Liver (tissue), 8 donors: ENCODE measurements at regions not wholly inside any gene's neighbourhood (a gene's known extent, or its start where the extent isn't known, plus 50 kb on each side); places are given as distances from the start of the nearest gene placed in this dataset.

Source experiments
- DNase-seq: peaks from one replicate; pipeline ENCODE4 v3.0.0-alpha.2; 2017; ENCODE audit warnings: low spot score
- H3K27ac ChIP-seq, 2 donors: one replicate each; pipeline ENCODE4 v1.7.0; 2013; ENCODE audit warnings: inconsistent platforms in 2 of 2, low read length in 2 of 2, control low read depth in 1 of 2, low read depth in 1 of 2, mild to moderate bottlenecking in 1 of 2
- H3K27me3 ChIP-seq, 4 donors: one replicate each; pipeline versions ENCODE4 v1.6.1 to v1.7.0; 2013; ENCODE audit warnings: low read length in 3 of 4, inconsistent platforms in 1 of 4, mild to moderate bottlenecking in 1 of 4, moderate library complexity in 1 of 4; ENCODE audit not compliant: control insufficient read depth in 4 of 4, insufficient read depth in 4 of 4
- H3K36me3 ChIP-seq, 4 donors: one replicate each; pipeline versions ENCODE4 v1.6.1 to v1.7.0; 2013; ENCODE audit warnings: low read length in 3 of 4, mild to moderate bottlenecking in 3 of 4, low read depth in 1 of 4, moderate library complexity in 1 of 4; ENCODE audit not compliant: control insufficient read depth in 4 of 4, insufficient read depth in 3 of 4
- H3K4me1 ChIP-seq, 4 donors: one replicate each; pipeline versions ENCODE4 v1.6.1 to v1.7.0; 2013; ENCODE audit warnings: low read length in 3 of 4, mild to moderate bottlenecking in 3 of 4, moderate library complexity in 1 of 4; ENCODE audit not compliant: control insufficient read depth in 4 of 4, insufficient read depth in 4 of 4
- H3K4me3 ChIP-seq, 3 donors: one replicate each; pipeline versions ENCODE4 v1.6.1 to v1.7.0; 2013; ENCODE audit warnings: low read length in 3 of 3, control low read depth in 1 of 3, low read depth in 1 of 3, mild to moderate bottlenecking in 1 of 3
- H3K9ac ChIP-seq, 2 donors: one replicate each; pipeline ENCODE4 v1.7.0; 2013; ENCODE audit warnings: low read length in 2 of 2, mild to moderate bottlenecking in 2 of 2, moderate library complexity in 2 of 2, control low read depth in 1 of 2, low read depth in 1 of 2
- H3K9me3 ChIP-seq, 4 donors: one replicate each; pipeline versions ENCODE4 v1.6.1 to v1.7.0; 2013; ENCODE audit warnings: low read length in 3 of 4; ENCODE audit not compliant: control insufficient read depth in 4 of 4
- CTCF ChIP-seq: fragments of 150-350 bp; IDR thresholded peaks from 2 replicates; pipeline ENCODE4 v1.5.1; 2017; ENCODE audit warnings: improper control_type of control experiment, low read depth, low read length; ENCODE audit not compliant: missing input control
- EGR1 ChIP-seq, 2 donors: IDR thresholded peaks; 2 replicates each; pipeline ENCODE4 v1.6.1; 2016 to 2018; ENCODE audit warnings: antibody characterized with exemption in 2 of 2, low read depth in 2 of 2
- FOXA1 ChIP-seq: IDR thresholded peaks from 2 replicates; pipeline ENCODE4 v1.6.1; 2016; ENCODE audit warnings: antibody characterized with exemption
- FOXA2 ChIP-seq: IDR thresholded peaks from 2 replicates; pipeline ENCODE4 v1.6.1; 2016; ENCODE audit warnings: antibody characterized with exemption
- GABPA ChIP-seq, 2 donors: IDR thresholded peaks in 1 of 2; conservative IDR thresholded peaks in 1 of 2; 2 replicates each; pipeline ENCODE4 v1.6.1; 2016; ENCODE audit warnings: antibody characterized with exemption in 2 of 2, mild to moderate bottlenecking in 1 of 2, moderate library complexity in 1 of 2
- HNF4A ChIP-seq, 2 donors: conservative IDR thresholded peaks; 2 replicates each; pipeline ENCODE4 v1.6.1; 2016; ENCODE audit warnings: antibody characterized with exemption in 2 of 2, mild to moderate bottlenecking in 2 of 2
- HNF4G ChIP-seq: IDR thresholded peaks from 2 replicates; pipeline ENCODE4 v1.6.1; 2016; ENCODE audit warnings: antibody characterized with exemption
- JUND ChIP-seq, 2 donors: IDR thresholded peaks; 2 replicates each; pipeline ENCODE4 v1.6.1; 2016; ENCODE audit warnings: antibody characterized with exemption in 2 of 2
- NR2F2 ChIP-seq: IDR thresholded peaks from 2 replicates; pipeline ENCODE4 v1.6.1; 2016; ENCODE audit warnings: antibody characterized with exemption
- RAD21 ChIP-seq, 2 donors: IDR thresholded peaks; 2 replicates each; pipeline ENCODE4 v1.6.1; 2016; ENCODE audit warnings: antibody characterized with exemption in 2 of 2, mild to moderate bottlenecking in 2 of 2
- REST ChIP-seq: IDR thresholded peaks from 2 replicates; pipeline ENCODE4 v1.6.1; 2016; ENCODE audit warnings: antibody characterized with exemption, mild to moderate bottlenecking
- RXRA ChIP-seq, 2 donors: IDR thresholded peaks; 2 replicates each; pipeline ENCODE4 v1.6.1; 2017 to 2018; ENCODE audit warnings: antibody characterized with exemption in 2 of 2, mild to moderate bottlenecking in 1 of 2
- SP1 ChIP-seq: IDR thresholded peaks from 2 replicates; pipeline ENCODE4 v1.6.1; 2018; ENCODE audit warnings: antibody characterized with exemption, mild to moderate bottlenecking
- TAF1 ChIP-seq: conservative IDR thresholded peaks from 2 replicates; pipeline ENCODE4 v1.6.1; 2016; ENCODE audit warnings: antibody characterized with exemption, mild to moderate bottlenecking
- YY1 ChIP-seq: IDR thresholded peaks from 2 replicates; pipeline ENCODE4 v1.6.1; 2016; ENCODE audit warnings: antibody characterized with exemption, mild to moderate bottlenecking
- ZBTB33 ChIP-seq: IDR thresholded peaks from 2 replicates; pipeline ENCODE4 v1.6.1; 2016; ENCODE audit warnings: antibody characterized with exemption
- WGBS: extraction: QIAGEN DNeasy Blood & Tissue Kit; methylation state at CpG from one replicate; pipeline ENCODE4 v1.1.7; 2013; 5-methylcytosine and 5-hydroxymethylcytosine counted together
- TF ChIP-seq, protein P1 (sequence below): IDR thresholded peaks from 2 replicates; pipeline ENCODE4 v1.6.1; 2016; ENCODE audit warnings: antibody characterized with exemption
- TF ChIP-seq, protein P2 (sequence below): IDR thresholded peaks from 2 replicates; pipeline ENCODE4 v1.6.1; 2016; ENCODE audit warnings: antibody characterized with exemption
- donor health status: healthy.
- donor health status: healthy.
- donor health status: healthy.
- donor health status: healthy.
- donor health status: healthy.

- Histone ChIP-seq H3K4me3 (no peak overlapping the region), H3K4me1 (no peaks in the 10 kb centered on the region), H3K9ac (no peak overlapping the region), H3K9me3 (no peaks in the 10 kb centered on the region), H3K36me3 (no peaks in the 10 kb centered on the region), H3K27me3 (no peaks in the 10 kb centered on the region), H3K27ac (no peak overlapping the region)
- no peak for TF ChIP-seq HNF4G
- TF ChIP-seq EGR1 (IDR thresholded peaks at IDR 0.05; ENCODE audit: low read depth in 2 of 2) = no peak
- TF ChIP-seq, protein P1, sequence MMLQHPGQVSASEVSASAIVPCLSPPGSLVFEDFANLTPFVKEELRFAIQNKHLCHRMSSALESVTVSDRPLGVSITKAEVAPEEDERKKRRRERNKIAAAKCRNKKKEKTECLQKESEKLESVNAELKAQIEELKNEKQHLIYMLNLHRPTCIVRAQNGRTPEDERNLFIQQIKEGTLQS = no peak
- no peak for TF ChIP-seq RXRA (IDR thresholded peaks at IDR 0.05)
- TF ChIP-seq FOXA1 = no peak
- no peak for TF ChIP-seq YY1
- no peak for TF ChIP-seq CTCF
- no peak for TF ChIP-seq JUND (IDR thresholded peaks at IDR 0.05)
- no peak for TF ChIP-seq GABPA (IDR thresholded peaks at IDR 0.05 in 1 of 2, conservative IDR thresholded peaks at IDR 0.05 in 1 of 2)
- TF ChIP-seq, protein P2, sequence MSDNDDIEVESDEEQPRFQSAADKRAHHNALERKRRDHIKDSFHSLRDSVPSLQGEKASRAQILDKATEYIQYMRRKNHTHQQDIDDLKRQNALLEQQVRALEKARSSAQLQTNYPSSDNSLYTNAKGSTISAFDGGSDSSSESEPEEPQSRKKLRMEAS = no peak
- no peak for TF ChIP-seq SP1
- TF ChIP-seq NR2F2 = no peak
- no peak for TF ChIP-seq ZBTB33
- no peak for TF ChIP-seq HNF4A (conservative IDR thresholded peaks at IDR 0.05)
- no peak for TF ChIP-seq TAF1
- no peak for TF ChIP-seq RAD21 (IDR thresholded peaks at IDR 0.05)
- no peak for DNase-seq
- WGBS = 84% methylated on average over 5 of the region's 5 CpGs
Measured at GRCh38 chr20:16111172-16111832, 461.9 kb downstream of the KIF16B start.

- no peak overlapping the region for H3K27ac ChIP-seq
- no peak for TF ChIP-seq ZBTB33
- TF ChIP-seq, protein P2 = no peak
- no peak for TF ChIP-seq JUND (IDR thresholded peaks at IDR 0.05)
- TF ChIP-seq HNF4A (conservative IDR thresholded peaks at IDR 0.05) = no peak
- no peak for TF ChIP-seq NR2F2
- TF ChIP-seq REST = no peak
- TF ChIP-seq YY1 = no peak
- TF ChIP-seq, protein P1 = no peak
- no peak for TF ChIP-seq GABPA (IDR thresholded peaks at IDR 0.05 in 1 of 2, conservative IDR thresholded peaks at IDR 0.05 in 1 of 2)
- no peak for TF ChIP-seq FOXA2
- TF ChIP-seq FOXA1 = no peak
- no peak for TF ChIP-seq RXRA (IDR thresholded peaks at IDR 0.05)
- no peak for TF ChIP-seq HNF4G
- TF ChIP-seq EGR1 (IDR thresholded peaks at IDR 0.05; ENCODE audit: low read depth in 2 of 2) = no peak
- TF ChIP-seq TAF1 = no peak
- no peak for TF ChIP-seq SP1
- H3K4me3 ChIP-seq = no peak overlapping the region
- no peak for DNase-seq
- H3K36me3 ChIP-seq = no peaks in the 10 kb centered on the region
- no peaks in the 10 kb centered on the region for H3K9me3 ChIP-seq
- 68% methylated on average over 7 of the region's 7 CpGs for WGBS
- H3K4me1 ChIP-seq = no peaks in the 10 kb centered on the region
- no peak overlapping the region for H3K9ac ChIP-seq
- no peaks in the 10 kb centered on the region for H3K27me3 ChIP-seq
Measured at GRCh38 chr20:16107172-16107870, 465.9 kb downstream of the KIF16B start.
